ENCODE measurements at regions not wholly inside any gene's neighbourhood (a gene's known extent, or its start where the extent isn't known, plus 50 kb on each side); places are given as distances from the start of the nearest gene placed in this dataset.
"Not testable (repeated sequence)": the region's sequence is repeated elsewhere in the genome, so short reads cannot be mapped to it uniquely, and the experiment has no call there.

- TF ChIP-seq, protein P1, sequence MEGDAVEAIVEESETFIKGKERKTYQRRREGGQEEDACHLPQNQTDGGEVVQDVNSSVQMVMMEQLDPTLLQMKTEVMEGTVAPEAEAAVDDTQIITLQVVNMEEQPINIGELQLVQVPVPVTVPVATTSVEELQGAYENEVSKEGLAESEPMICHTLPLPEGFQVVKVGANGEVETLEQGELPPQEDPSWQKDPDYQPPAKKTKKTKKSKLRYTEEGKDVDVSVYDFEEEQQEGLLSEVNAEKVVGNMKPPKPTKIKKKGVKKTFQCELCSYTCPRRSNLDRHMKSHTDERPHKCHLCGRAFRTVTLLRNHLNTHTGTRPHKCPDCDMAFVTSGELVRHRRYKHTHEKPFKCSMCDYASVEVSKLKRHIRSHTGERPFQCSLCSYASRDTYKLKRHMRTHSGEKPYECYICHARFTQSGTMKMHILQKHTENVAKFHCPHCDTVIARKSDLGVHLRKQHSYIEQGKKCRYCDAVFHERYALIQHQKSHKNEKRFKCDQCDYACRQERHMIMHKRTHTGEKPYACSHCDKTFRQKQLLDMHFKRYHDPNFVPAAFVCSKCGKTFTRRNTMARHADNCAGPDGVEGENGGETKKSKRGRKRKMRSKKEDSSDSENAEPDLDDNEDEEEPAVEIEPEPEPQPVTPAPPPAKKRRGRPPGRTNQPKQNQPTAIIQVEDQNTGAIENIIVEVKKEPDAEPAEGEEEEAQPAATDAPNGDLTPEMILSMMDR (conservative IDR thresholded peaks at IDR 0.05) = not testable (repeated sequence)
- TF ChIP-seq ZFX (IDR thresholded peaks at IDR 0.05) = not testable (repeated sequence)
Measured at GRCh38 chr6:26928190-26928589, 268.6 kb upstream of the ZNF322 start.

Data from C4-2B (cell line).